OCI-LY3 (cell line): ENCODE measurements at regions not wholly inside any gene's neighbourhood (a gene's known extent, or its start where the extent isn't known, plus 50 kb on each side); places are given as distances from the start of the nearest gene placed in this dataset.

Source experiments
- H2AFZ ChIP-seq: fragments of 200-600, 300-600 bp; shearing (Covaris generic); 2 replicates; pipeline ENCODE4 v1.6.0; 2014; ENCODE audit warnings: antibody characterized with exemption, low read depth, low read length
- H3K27ac ChIP-seq: fragments of 200-600, 300-600 bp; sonication (generic); 2 replicates; pipeline ENCODE4 v1.5.1; 2014; ENCODE audit warnings: mild to moderate bottlenecking, low read length, moderate library complexity, mixed read lengths
- H3K27me3 ChIP-seq: fragments of 200-600, 300-600 bp; sonication (generic); 2 replicates; pipeline ENCODE4 v1.6.1; 2014; ENCODE audit warnings: low read depth, low read length, mixed read lengths
- H3K36me3 ChIP-seq: fragments of 200-600, 300-600 bp; sonication (generic); replicated peaks from 2 replicates; pipeline ENCODE3; 2014; ENCODE audit warnings: low read depth, low read length, mixed read lengths
- H3K4me1 ChIP-seq: fragments of 300-600, 200-600 bp; sonication (generic); 2 replicates; pipeline ENCODE4 v1.6.1; 2014; ENCODE audit warnings: low read length, mixed read lengths
- H3K4me2 ChIP-seq: fragments of 200-600, 300-600 bp; sonication (generic); 2 replicates; pipeline ENCODE4 v1.6.1; 2014; ENCODE audit warnings: low read length, mixed read lengths
- H3K4me3 ChIP-seq: fragments of 300-600, 200-600 bp; sonication (generic); 2 replicates; pipeline ENCODE4 v1.5.1; 2014; ENCODE audit warnings: antibody characterized with exemption, mild to moderate bottlenecking, low read length, moderate library complexity
- H3K79me2 ChIP-seq: fragments of 300-600, 200-600 bp; shearing (Covaris generic); 2 replicates; pipeline ENCODE4 v1.6.1; 2014; ENCODE audit warnings: mild to moderate bottlenecking, low read length, mixed read lengths
- H3K9ac ChIP-seq: fragments of 300-600, 200-600 bp; shearing (Covaris generic); 2 replicates; pipeline ENCODE4 v1.6.0; 2014; ENCODE audit warnings: mild to moderate bottlenecking, low read length, moderate library complexity
- H3K9me3 ChIP-seq: fragments of 200-600, 300-600 bp; shearing (Covaris generic); 2 replicates; pipeline ENCODE4 v1.6.1; 2014; ENCODE audit warnings: low read length, mixed read lengths; ENCODE audit not compliant: insufficient read depth
- H4K20me1 ChIP-seq: fragments of 200-600, 300-600 bp; sonication (generic); 2 replicates; pipeline ENCODE4 v1.6.1; 2016; ENCODE audit warnings: low read length, mixed read lengths; ENCODE audit not compliant: insufficient read depth
- EZH2phosphoT487 ChIP-seq: fragments of 200-600 bp; shearing (Covaris generic); IDR thresholded peaks from 2 replicates; pipeline ENCODE4 v1.6.1; 2018; ENCODE audit warnings: antibody characterized with exemption, mixed run types, low read depth
- TF ChIP-seq, protein P1 (sequence below): fragments of 200-600, 300-600 bp; sonication (generic); IDR thresholded peaks from 2 replicates; pipeline ENCODE4 v1.5.1; 2014; ENCODE audit warnings: antibody characterized with exemption, low read length, low read depth

DNA sequence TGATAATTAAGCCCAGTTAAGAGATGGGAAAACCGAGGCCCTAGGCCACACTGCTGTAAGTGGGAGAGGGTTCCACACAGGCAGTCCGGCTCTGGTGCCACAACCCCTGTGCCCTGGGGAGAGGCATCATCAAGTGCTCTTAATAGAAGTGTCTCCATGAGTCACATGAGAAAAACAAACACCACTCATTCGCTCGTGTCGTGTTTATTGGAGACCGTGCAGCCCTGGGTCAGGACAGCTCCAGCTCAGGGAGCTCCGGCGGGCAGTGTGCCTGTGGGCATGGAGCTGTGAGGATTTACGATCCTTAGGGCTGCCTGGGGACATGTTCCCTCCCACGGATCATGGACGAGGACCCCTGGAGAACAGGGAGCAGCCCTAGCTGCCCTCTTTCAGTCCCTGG, 658.5 kb downstream of the AJAP1 start:
- Histone ChIP-seq H3K4me3 (no peak overlapping the region), H4K20me1 (no peaks in the 10 kb centered on the region), H3K4me2 (no peak overlapping the region), H3K9ac (no peak overlapping the region), H3K36me3 (no peaks in the 10 kb centered on the region), H3K4me1 (no peaks in the 10 kb centered on the region), H3K27me3 (no peaks in the 10 kb centered on the region), H3K79me2 (no peaks in the 10 kb centered on the region), H2AFZ (no peak overlapping the region), H3K27ac (no peak overlapping the region), H3K9me3 (no peaks in the 10 kb centered on the region)
- TF ChIP-seq, protein P1, sequence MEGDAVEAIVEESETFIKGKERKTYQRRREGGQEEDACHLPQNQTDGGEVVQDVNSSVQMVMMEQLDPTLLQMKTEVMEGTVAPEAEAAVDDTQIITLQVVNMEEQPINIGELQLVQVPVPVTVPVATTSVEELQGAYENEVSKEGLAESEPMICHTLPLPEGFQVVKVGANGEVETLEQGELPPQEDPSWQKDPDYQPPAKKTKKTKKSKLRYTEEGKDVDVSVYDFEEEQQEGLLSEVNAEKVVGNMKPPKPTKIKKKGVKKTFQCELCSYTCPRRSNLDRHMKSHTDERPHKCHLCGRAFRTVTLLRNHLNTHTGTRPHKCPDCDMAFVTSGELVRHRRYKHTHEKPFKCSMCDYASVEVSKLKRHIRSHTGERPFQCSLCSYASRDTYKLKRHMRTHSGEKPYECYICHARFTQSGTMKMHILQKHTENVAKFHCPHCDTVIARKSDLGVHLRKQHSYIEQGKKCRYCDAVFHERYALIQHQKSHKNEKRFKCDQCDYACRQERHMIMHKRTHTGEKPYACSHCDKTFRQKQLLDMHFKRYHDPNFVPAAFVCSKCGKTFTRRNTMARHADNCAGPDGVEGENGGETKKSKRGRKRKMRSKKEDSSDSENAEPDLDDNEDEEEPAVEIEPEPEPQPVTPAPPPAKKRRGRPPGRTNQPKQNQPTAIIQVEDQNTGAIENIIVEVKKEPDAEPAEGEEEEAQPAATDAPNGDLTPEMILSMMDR = no peak
- TF ChIP-seq EZH2phosphoT487 = no peak

DNA sequence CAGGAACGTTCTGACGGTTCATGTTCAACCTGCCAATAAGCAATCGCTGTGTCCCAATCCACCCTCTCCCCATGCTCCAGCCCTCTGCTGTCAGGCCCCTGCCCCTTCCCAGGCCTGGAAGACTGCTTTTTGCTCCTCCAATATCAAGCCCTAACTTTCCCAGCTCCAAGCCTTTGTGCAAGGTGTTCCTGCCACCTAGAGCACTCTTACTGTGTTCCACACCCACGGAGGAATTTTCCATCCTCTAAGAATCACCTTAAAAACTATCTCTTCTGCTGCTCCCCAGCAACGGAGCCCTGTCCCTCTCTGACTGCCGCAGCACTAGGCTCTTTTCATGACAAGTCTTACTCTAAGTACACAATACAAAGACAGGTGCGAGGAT, 657.9 kb downstream of the AJAP1 start:
- no peaks in the 10 kb centered on the region for H4K20me1 ChIP-seq
- no peak overlapping the region for H3K27ac ChIP-seq
- H3K4me3 ChIP-seq = no peak overlapping the region
- no peaks in the 10 kb centered on the region for H3K9me3 ChIP-seq
- H3K36me3 ChIP-seq = no peaks in the 10 kb centered on the region
- H3K9ac ChIP-seq = no peak overlapping the region
- no peak for TF ChIP-seq EZH2phosphoT487
- TF ChIP-seq, protein P1 = no peak
- H3K4me1 ChIP-seq = no peaks in the 10 kb centered on the region
- H2AFZ ChIP-seq = no peak overlapping the region
- no peaks in the 10 kb centered on the region for H3K27me3 ChIP-seq
- H3K79me2 ChIP-seq = no peaks in the 10 kb centered on the region
- no peak overlapping the region for H3K4me2 ChIP-seq

DNA sequence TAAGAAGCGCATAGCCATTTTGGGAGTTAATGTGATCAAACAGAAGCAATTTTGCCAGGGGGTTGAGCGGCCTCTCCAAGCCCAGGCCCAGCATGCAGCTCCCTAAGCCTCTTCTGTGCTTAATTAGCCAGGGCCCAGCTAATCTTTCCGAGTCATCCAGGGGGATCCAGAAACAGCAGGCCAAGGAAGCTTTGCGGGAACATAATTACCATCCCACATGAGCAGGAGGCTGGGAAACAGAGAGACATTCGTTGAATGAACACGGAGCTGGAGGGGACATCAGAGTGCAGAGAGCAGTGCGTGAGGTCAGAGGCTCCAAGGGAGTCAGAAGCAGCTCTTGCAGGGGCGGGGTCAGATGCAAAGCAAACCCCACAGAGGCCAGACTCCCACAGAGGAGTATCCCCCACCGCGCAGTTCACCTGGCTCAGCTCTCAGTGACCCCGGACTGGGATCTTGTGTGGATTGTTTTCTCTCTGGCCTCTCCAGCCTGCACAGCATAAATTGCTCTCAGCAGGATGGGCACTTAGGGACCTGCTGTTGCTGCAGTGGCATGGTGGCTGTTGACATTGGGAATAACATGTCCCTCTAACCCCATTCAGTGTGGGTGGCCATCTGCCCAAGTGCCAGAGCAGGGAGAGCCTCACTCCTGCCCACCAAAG, 657.4 kb downstream of the AJAP1 start:
- no peaks in the 10 kb centered on the region for H3K9me3 ChIP-seq
- H3K79me2 ChIP-seq = no peaks in the 10 kb centered on the region
- H3K9ac ChIP-seq = no peak overlapping the region
- no peak overlapping the region for H3K27ac ChIP-seq
- no peaks in the 10 kb centered on the region for H3K36me3 ChIP-seq
- no peak for TF ChIP-seq EZH2phosphoT487
- TF ChIP-seq, protein P1 = no peak
- H2AFZ ChIP-seq = no peak overlapping the region
- H3K4me3 ChIP-seq = no peak overlapping the region
- H4K20me1 ChIP-seq = no peaks in the 10 kb centered on the region
- no peaks in the 10 kb centered on the region for H3K4me1 ChIP-seq
- H3K4me2 ChIP-seq = no peak overlapping the region
- no peaks in the 10 kb centered on the region for H3K27me3 ChIP-seq

GRCh38 chr1:5311147-5311546, 656.7 kb downstream of the AJAP1 start:
- H3K79me2 ChIP-seq = no peaks in the 10 kb centered on the region
- H3K36me3 ChIP-seq = no peaks in the 10 kb centered on the region
- no peak overlapping the region for H3K27ac ChIP-seq
- H3K4me2 ChIP-seq = no peak overlapping the region
- no peak for TF ChIP-seq EZH2phosphoT487
- TF ChIP-seq, protein P1 = no peak
- no peak overlapping the region for H3K9ac ChIP-seq
- H3K4me1 ChIP-seq = no peaks in the 10 kb centered on the region
- no peaks in the 10 kb centered on the region for H3K9me3 ChIP-seq
- H4K20me1 ChIP-seq = no peaks in the 10 kb centered on the region
- H3K4me3 ChIP-seq = no peak overlapping the region
- no peaks in the 10 kb centered on the region for H3K27me3 ChIP-seq
- no peak overlapping the region for H2AFZ ChIP-seq
